ENCODE measurements at regions not wholly inside any gene's neighbourhood (a gene's known extent, or its start where the extent isn't known, plus 50 kb on each side); places are given as distances from the start of the nearest gene placed in this dataset.

- TF ChIP-seq POLR2A (IDR thresholded peaks at IDR 0.05; ENCODE audit: low read length) (no peak), GATA1 (IDR thresholded peaks at IDR 0.05; ENCODE audit: low read depth, low read length) (no peak)
These were observed 434.0 kb downstream of the INHBA start for GRCh38 chr7:41268878-41269277.

Measured in erythroblast (primary cell).